ENCODE measurements at regions not wholly inside any gene's neighbourhood (a gene's known extent, or its start where the extent isn't known, plus 50 kb on each side); places are given as distances from the start of the nearest gene placed in this dataset.

- peaks cover 3% of the 10 kb centered on the region for H3K27me3 Mint-ChIP-seq (ENCODE audit: low read depth)
- no peak overlapping the region for H3K4me3 Mint-ChIP-seq (ENCODE audit: unreplicated experiment)
- H3K4me1 Mint-ChIP-seq (ENCODE audit: low read depth): no peaks in the 10 kb centered on the region
- no peaks in the 10 kb centered on the region for H3K36me3 Mint-ChIP-seq (ENCODE audit: low read depth)
- no peak overlapping the region for H3K27ac Mint-ChIP-seq (ENCODE audit: unreplicated experiment)
- no peak for DNase-seq (ENCODE audit: low spot score)
- TF ChIP-seq CTCF (IDR thresholded peaks at IDR 0.05): no peak
- no peaks in the 10 kb centered on the region for H3K9me3 Mint-ChIP-seq (ENCODE audit: low read depth)
Measured at GRCh38 chr10:125260260-125260659, 99.9 kb upstream of the CTBP2 start.

GRCh38 chr10:125259651-125260050, 99.3 kb upstream of the CTBP2 start:
- H3K4me1 Mint-ChIP-seq (ENCODE audit: low read depth): no peaks in the 10 kb centered on the region
- peaks cover 3% of the 10 kb centered on the region for H3K27me3 Mint-ChIP-seq (ENCODE audit: low read depth)
- DNase-seq (ENCODE audit: low spot score): no peak
- no peak for TF ChIP-seq CTCF (IDR thresholded peaks at IDR 0.05)
- no peaks in the 10 kb centered on the region for H3K9me3 Mint-ChIP-seq (ENCODE audit: low read depth)
- no peak overlapping the region for H3K27ac Mint-ChIP-seq (ENCODE audit: unreplicated experiment)
- no peaks in the 10 kb centered on the region for H3K36me3 Mint-ChIP-seq (ENCODE audit: low read depth)
- H3K4me3 Mint-ChIP-seq (ENCODE audit: unreplicated experiment): no peak overlapping the region

- no peak overlapping the region for H3K27ac Mint-ChIP-seq (ENCODE audit: unreplicated experiment)
- peaks cover 7% of the 10 kb centered on the region for H3K27me3 Mint-ChIP-seq (ENCODE audit: low read depth)
- no peaks in the 10 kb centered on the region for H3K36me3 Mint-ChIP-seq (ENCODE audit: low read depth)
- TF ChIP-seq CTCF (IDR thresholded peaks at IDR 0.05): no peak
- no peaks in the 10 kb centered on the region for H3K9me3 Mint-ChIP-seq (ENCODE audit: low read depth)
- H3K4me3 Mint-ChIP-seq (ENCODE audit: unreplicated experiment): no peak overlapping the region
- H3K4me1 Mint-ChIP-seq (ENCODE audit: low read depth): no peaks in the 10 kb centered on the region
- no peak for DNase-seq (ENCODE audit: low spot score)
Measured at GRCh38 chr10:125258676-125259075, 98.3 kb upstream of the CTBP2 start.

GRCh38 chr10:125257521-125258108, 97.3 kb upstream of the CTBP2 start:
- Mint-ChIP-seq H3K36me3 (ENCODE audit: low read depth) (peaks cover 2% of the 10 kb centered on the region), H3K4me3 (ENCODE audit: unreplicated experiment) (no peak overlapping the region), H3K27me3 (ENCODE audit: low read depth) (peaks cover 11% of the 10 kb centered on the region), H3K27ac (ENCODE audit: unreplicated experiment) (no peak overlapping the region), H3K4me1 (ENCODE audit: low read depth) (no peaks in the 10 kb centered on the region), H3K9me3 (ENCODE audit: low read depth) (no peaks in the 10 kb centered on the region)
- DNase-seq (ENCODE audit: low spot score): no peak
- no peak for TF ChIP-seq CTCF (IDR thresholded peaks at IDR 0.05)

GRCh38 chr10:125256026-125256425, 95.7 kb upstream of the CTBP2 start:
- Mint-ChIP-seq H3K9me3 (ENCODE audit: low read depth) (peaks cover 9% of the 10 kb centered on the region), H3K4me3 (ENCODE audit: unreplicated experiment) (no peak overlapping the region), H3K27ac (ENCODE audit: unreplicated experiment) (no peak overlapping the region), H3K4me1 (ENCODE audit: low read depth) (no peaks in the 10 kb centered on the region), H3K27me3 (ENCODE audit: low read depth) (peaks cover 11% of the 10 kb centered on the region), H3K36me3 (ENCODE audit: low read depth) (peaks cover 2% of the 10 kb centered on the region)
- no peak for DNase-seq (ENCODE audit: low spot score)
- no peak for TF ChIP-seq CTCF (IDR thresholded peaks at IDR 0.05)
